Right atrium auricular region (tissue), 2 donors: ENCODE measurements at regions not wholly inside any gene's neighbourhood (a gene's known extent, or its start where the extent isn't known, plus 50 kb on each side); places are given as distances from the start of the nearest gene placed in this dataset.

Experiments
- DNase-seq: peaks from one replicate; pipeline ENCODE4 v3.0.0-alpha.2; 2019; ENCODE audit warnings: low spot score
- H3K27ac ChIP-seq, 2 donors: fragments of 200-600 bp; sonication (generic); 1 replicate in 1 of 2; 2 replicates in 1 of 2; pipeline ENCODE4 v1.5.1; 2016 to 2019
- H3K27me3 ChIP-seq, 2 donors: fragments of 200-600 bp; sonication (generic); one replicate each; pipeline versions ENCODE4 v1.5.1 to v1.6.0; 2017 to 2019
- H3K36me3 ChIP-seq: fragments of 200-600 bp; sonication (generic); one replicate; pipeline ENCODE4 v1.5.1; 2016
- H3K4me1 ChIP-seq, 2 donors: fragments of 200-600 bp; sonication (generic); one replicate each; pipeline versions ENCODE4 v1.5.1 to v1.6.0; 2017 to 2019
- H3K4me3 ChIP-seq, 2 donors: fragments of 200-600 bp; sonication (generic); 1 replicate in 1 of 2; 2 replicates in 1 of 2; pipeline ENCODE4 v1.5.1; 2017 to 2019; ENCODE audit warnings: mild to moderate bottlenecking in 1 of 2, moderate library complexity in 1 of 2
- H3K9me3 ChIP-seq, 2 donors: fragments of 200-600 bp; sonication (generic); one replicate each; pipeline ENCODE4 v1.5.1; 2019
- CTCF ChIP-seq, 2 donors: fragments of 200-600 bp; sonication (generic); IDR thresholded peaks; one replicate each; pipeline ENCODE4 v1.5.1; 2019; ENCODE audit warnings: antibody characterized with exemption in 2 of 2

- Histone ChIP-seq H3K9me3 (no peaks in the 10 kb centered on the region), H3K4me3 (no peak overlapping the region), H3K27ac (no peak overlapping the region), H3K27me3 (no peaks in the 10 kb centered on the region), H3K4me1 (peaks cover 0 to 17% of the 10 kb centered on the region in 2 donors), H3K36me3 (no peaks in the 10 kb centered on the region)
- no peak for DNase-seq
- TF ChIP-seq CTCF (IDR thresholded peaks at IDR 0.05): no peak
Measured at GRCh38 chr7:16359216-16359615, 62.1 kb downstream of the CRPPA start.

GRCh38 chr7:16357921-16358320 lies 63.4 kb downstream of the CRPPA start:
- H3K27me3 ChIP-seq: no peaks in the 10 kb centered on the region
- no peaks in the 10 kb centered on the region for H3K36me3 ChIP-seq
- H3K27ac ChIP-seq: peak overlapping the region in 1 of 2 donors; percentile 30
- H3K4me3 ChIP-seq: no peak overlapping the region
- no peaks in the 10 kb centered on the region for H3K9me3 ChIP-seq
- no peak for TF ChIP-seq CTCF (IDR thresholded peaks at IDR 0.05)
- DNase-seq: no peak
- peaks cover 0 to 17% of the 10 kb centered on the region in 2 donors for H3K4me1 ChIP-seq

- H3K36me3 ChIP-seq: no peaks in the 10 kb centered on the region
- H3K27me3 ChIP-seq: no peaks in the 10 kb centered on the region
- H3K4me3 ChIP-seq: no peak overlapping the region
- DNase-seq: no peak
- TF ChIP-seq CTCF (IDR thresholded peaks at IDR 0.05): no peak
- H3K27ac ChIP-seq: peak overlapping the region in 1 of 2 donors; percentile 30
- peaks cover 0 to 17% of the 10 kb centered on the region in 2 donors for H3K4me1 ChIP-seq
- no peaks in the 10 kb centered on the region for H3K9me3 ChIP-seq
Measured at GRCh38 chr7:16357474-16357873, 63.9 kb downstream of the CRPPA start.

GRCh38 chr7:16356301-16356958 lies 64.9 kb downstream of the CRPPA start:
- no peaks in the 10 kb centered on the region for H3K36me3 ChIP-seq
- H3K9me3 ChIP-seq: no peaks in the 10 kb centered on the region
- H3K27ac ChIP-seq: no peak overlapping the region
- no peak overlapping the region for H3K4me3 ChIP-seq
- no peak for DNase-seq
- no peaks in the 10 kb centered on the region for H3K27me3 ChIP-seq
- no peak for TF ChIP-seq CTCF (IDR thresholded peaks at IDR 0.05)
- H3K4me1 ChIP-seq: peaks cover 0 to 17% of the 10 kb centered on the region in 2 donors

- Histone ChIP-seq H3K27ac (no peak overlapping the region), H3K9me3 (peaks cover 0 to 16% of the 10 kb centered on the region in 2 donors), H3K4me3 (no peak overlapping the region), H3K4me1 (peaks cover 0 to 17% of the 10 kb centered on the region in 2 donors), H3K27me3 (no peaks in the 10 kb centered on the region), H3K36me3 (no peaks in the 10 kb centered on the region)
- no peak for DNase-seq
- TF ChIP-seq CTCF (IDR thresholded peaks at IDR 0.05): no peak
Measured at GRCh38 chr7:16354573-16354972, 66.8 kb downstream of the CRPPA start.

- Histone ChIP-seq H3K27me3 (no peaks in the 10 kb centered on the region), H3K4me3 (no peak overlapping the region), H3K27ac (no peak overlapping the region), H3K9me3 (peaks cover 0 to 20% of the 10 kb centered on the region in 2 donors), H3K36me3 (no peaks in the 10 kb centered on the region), H3K4me1 (peaks cover 0 to 11% of the 10 kb centered on the region in 2 donors)
- no peak for DNase-seq
- no peak for TF ChIP-seq CTCF (IDR thresholded peaks at IDR 0.05)
Measured at GRCh38 chr7:16353226-16353625, 68.1 kb downstream of the CRPPA start.
